HG02571 (cell line): ENCODE measurements at regions not wholly inside any gene's neighbourhood (a gene's known extent, or its start where the extent isn't known, plus 50 kb on each side); places are given as distances from the start of the nearest gene placed in this dataset.
"Not testable (repeated sequence)": the region's sequence is repeated elsewhere in the genome, so short reads cannot be mapped to it uniquely, and the experiment has no call there.

ENCODE experiments used
- ATAC-seq: cut with Tn5 transposase; IDR thresholded peaks from one replicate; pipeline ENCODE4 v1.9.1; 2021; ENCODE audit warnings: mild to moderate bottlenecking, moderate library complexity; ENCODE audit not compliant: unreplicated experiment

- ATAC-seq = no peak
These were observed 817.4 kb downstream of the BRD1 start for GRCh38 chr22:49010070-49010863.

- ATAC-seq = no peak
These were observed 818.2 kb downstream of the BRD1 start for GRCh38 chr22:49009359-49010063.

- no peak for ATAC-seq
These were observed 818.9 kb downstream of the BRD1 start for GRCh38 chr22:49008682-49009235.

GRCh38 chr22:49007013-49007653, 820.5 kb downstream of the BRD1 start:
- no peak for ATAC-seq

- ATAC-seq = no peak
These were observed 821.3 kb downstream of the BRD1 start for GRCh38 chr22:49006207-49007012.

- no peak for ATAC-seq
These were observed 822.1 kb downstream of the BRD1 start for GRCh38 chr22:49005557-49005956.

GRCh38 chr22:49004484-49005399, 822.9 kb downstream of the BRD1 start:
- no peak for ATAC-seq

GRCh38 chr22:48997605-48998004, 830.1 kb downstream of the BRD1 start:
- not testable (repeated sequence) for ATAC-seq

- no peak for ATAC-seq
These were observed 834.0 kb downstream of the BRD1 start for GRCh38 chr22:48993655-48994054.

GRCh38 chr22:48984639-48985038, 843.0 kb downstream of the BRD1 start:
- ATAC-seq = no peak

- ATAC-seq = no peak
These were observed 845.3 kb downstream of the BRD1 start for GRCh38 chr22:48982321-48982905.

- ATAC-seq = no peak
These were observed 846.2 kb downstream of the BRD1 start for GRCh38 chr22:48981371-48982061.

- no peak for ATAC-seq
These were observed 846.8 kb downstream of the BRD1 start for GRCh38 chr22:48980918-48981317.

- no peak for ATAC-seq
These were observed 847.3 kb downstream of the BRD1 start for GRCh38 chr22:48980409-48980808.

GRCh38 chr22:48979482-48979881, 848.2 kb downstream of the BRD1 start:
- ATAC-seq = no peak

GRCh38 chr22:48976556-48977535, 850.8 kb downstream of the BRD1 start:
- ATAC-seq = no peak

GRCh38 chr22:48975886-48976285, 851.8 kb downstream of the BRD1 start:
- no peak for ATAC-seq
